H1 (cell line): ENCODE measurements at regions not wholly inside any gene's neighbourhood (a gene's known extent, or its start where the extent isn't known, plus 50 kb on each side); places are given as distances from the start of the nearest gene placed in this dataset.

Source experiments
- CTCF ChIA-PET: fragments of 300-600 bp; sonication (Branson Sonifier 250); formaldehyde crosslinking; loops from one replicate; lab custom pipeline; 2021; ENCODE audit not compliant: partially characterized antibody; lab: Charles Lee
- POLR2A ChIA-PET: fragments of 300-600 bp; sonication (Branson Sonifier 250); formaldehyde crosslinking; loops from one replicate; lab custom pipeline; 2021; ENCODE audit warnings: inconsistent platforms; ENCODE audit not compliant: partially characterized antibody; lab: Charles Lee
- DNase-seq, 2 experiments: peaks; one replicate each; pipeline versions ENCODE4 v3.0.0 to v3.0.0-alpha.2; 2010 to 2022; ENCODE audit warnings: low spot score in 2 of 2, low read depth in 1 of 2, mixed read lengths in 1 of 2
- FAIRE-seq: peaks from 2 replicates; lab custom pipeline; 2011; peaks lifted over from hg19 to GRCh38; lab: Jason Lieb, UNC
- H2AFZ ChIP-seq: 2 replicates; pipeline ENCODE4 v1.8.1; 2012; ENCODE audit warnings: low read length, inconsistent platforms
- H2AK5ac ChIP-seq: 2 replicates; pipeline ENCODE4 v1.6.1; 2013; ENCODE audit warnings: low read depth, low read length
- H2BK120ac ChIP-seq: replicated peaks from 2 replicates; pipeline ENCODE3; 2013; ENCODE audit warnings: low read depth, low read length, inconsistent platforms
- H2BK12ac ChIP-seq: 2 replicates; pipeline ENCODE4 v1.6.1; 2013; ENCODE audit warnings: low read depth, low read length
- H2BK15ac ChIP-seq: 2 replicates; pipeline ENCODE4 v1.6.1; 2013; ENCODE audit warnings: low read length
- H2BK20ac ChIP-seq: 2 replicates; pipeline ENCODE4 v1.6.1; 2013; ENCODE audit warnings: low read length
- H2BK5ac ChIP-seq: 2 replicates; pipeline ENCODE4 v1.6.1; 2013; ENCODE audit warnings: low read depth, low read length
- H3K14ac ChIP-seq: 2 replicates; pipeline ENCODE4 v1.6.1; 2013; ENCODE audit warnings: inconsistent platforms; ENCODE audit not compliant: insufficient read length
- H3K18ac ChIP-seq: 2 replicates; pipeline ENCODE4 v1.6.1; 2013; ENCODE audit warnings: low read length; ENCODE audit errors: extremely low read depth
- H3K23ac ChIP-seq: 2 replicates; pipeline ENCODE4 v1.6.1; 2013; ENCODE audit warnings: inconsistent platforms; ENCODE audit not compliant: insufficient read length
- H3K23me2 ChIP-seq: 2 replicates; pipeline ENCODE4 v1.6.1; 2013; ENCODE audit warnings: low read depth, low read length
- H3K27ac ChIP-seq: 2 replicates; pipeline ENCODE4 v1.6.1; 2011; ENCODE audit warnings: low read depth, low read length, inconsistent platforms
- H3K27me3 ChIP-seq, 4 experiments: replicated peaks in 1 of 4; 1 replicate in 1 of 4; 2 replicates in 3 of 4; pipeline versions ENCODE4 v1.6.1 to v1.8.1; 2011 to 2013; ENCODE audit warnings: low read length in 3 of 4, mild to moderate bottlenecking in 3 of 4, inconsistent platforms in 2 of 4, mixed read lengths in 2 of 4, moderate library complexity in 1 of 4; ENCODE audit not compliant: control insufficient read depth in 3 of 4, insufficient read depth in 3 of 4; ENCODE audit errors: extremely low read depth in 1 of 4
- H3K36me3 ChIP-seq, 4 experiments: 2 replicates each; pipeline versions ENCODE4 v1.6.1 to v1.8.1; 2011 to 2013; ENCODE audit warnings: mild to moderate bottlenecking in 4 of 4, low read length in 3 of 4, moderate library complexity in 2 of 4, control low read depth in 1 of 4, inconsistent platforms in 1 of 4; ENCODE audit not compliant: insufficient read depth in 4 of 4, control insufficient read depth in 2 of 4
- H3K4ac ChIP-seq: replicated peaks from 2 replicates; pipeline ENCODE3; 2013; ENCODE audit warnings: low read length, low read depth, mixed read lengths, inconsistent platforms; ENCODE audit not compliant: insufficient read length
- H3K4me1 ChIP-seq, 4 experiments: replicated peaks in 1 of 4; 1 replicate in 1 of 4; 2 replicates in 3 of 4; pipeline versions ENCODE4 v1.6.1 to v1.8.1; 2011 to 2013; ENCODE audit warnings: low read length in 3 of 4, inconsistent platforms in 2 of 4, mixed read lengths in 1 of 4; ENCODE audit not compliant: insufficient read depth in 4 of 4, control insufficient read depth in 3 of 4
- H3K4me2 ChIP-seq, 2 experiments: 2 replicates each; pipeline versions ENCODE4 v1.6.1 to v1.8.1; 2011 to 2013; ENCODE audit warnings: low read depth in 2 of 2, low read length in 2 of 2, control low read depth in 1 of 2, inconsistent platforms in 1 of 2, mild to moderate bottlenecking in 1 of 2; ENCODE audit not compliant: insufficient read depth in 1 of 2
- H3K4me3 ChIP-seq, 4 experiments: fragments of 200-600, 300-600 bp in 1 of 4; sonication (generic), shearing (Covaris generic), sonication (Bioruptor Twin) in 1 of 4; 2 replicates each; pipeline versions ENCODE4 v1.5.1 to v1.8.1; 2011 to 2016; ENCODE audit warnings: low read length in 4 of 4, low read depth in 3 of 4, control low read depth in 2 of 4, inconsistent platforms in 2 of 4, mild to moderate bottlenecking in 2 of 4, mixed read lengths in 1 of 4, moderate library complexity in 1 of 4; ENCODE audit not compliant: insufficient read depth in 2 of 4; ENCODE audit errors: extremely low read depth in 1 of 4
- H3K56ac ChIP-seq: replicated peaks from 2 replicates; pipeline ENCODE3; 2013; ENCODE audit warnings: low read depth, mild to moderate bottlenecking, mixed read lengths, low read length, inconsistent platforms; ENCODE audit not compliant: insufficient read length
- H3K79me1 ChIP-seq: 2 replicates; pipeline ENCODE4 v1.6.1; 2013; ENCODE audit warnings: low read depth, low read length, control low read depth
- H3K79me2 ChIP-seq, 2 experiments: 2 replicates each; pipeline versions ENCODE4 v1.6.1 to v1.8.1; 2012 to 2013; ENCODE audit warnings: low read length in 2 of 2, mild to moderate bottlenecking in 2 of 2, inconsistent platforms in 1 of 2; ENCODE audit not compliant: insufficient read depth in 2 of 2, control insufficient read depth in 1 of 2
- H3K9ac ChIP-seq, 4 experiments: replicated peaks in 1 of 4; 1 replicate in 1 of 4; 2 replicates in 3 of 4; pipeline versions ENCODE4 v1.6.1 to v1.8.1; 2011 to 2013; ENCODE audit warnings: low read depth in 3 of 4, low read length in 3 of 4, control low read depth in 2 of 4, mild to moderate bottlenecking in 2 of 4, moderate library complexity in 2 of 4, inconsistent platforms in 1 of 4; ENCODE audit errors: extremely low read depth in 1 of 4
- H3K9me3 ChIP-seq, 2 experiments: 2 replicates each; pipeline versions ENCODE4 v1.6.1 to v1.8.1; 2012 to 2013; ENCODE audit warnings: mild to moderate bottlenecking in 2 of 2, moderate library complexity in 2 of 2, control low read depth in 1 of 2, inconsistent platforms in 1 of 2, low read depth in 1 of 2, low read length in 1 of 2, mixed read lengths in 1 of 2; ENCODE audit not compliant: insufficient read depth in 2 of 2
- H4K20me1 ChIP-seq, 2 experiments: replicated peaks in 1 of 2; 2 replicates each; pipeline versions ENCODE3 to v1.8.1; 2011 to 2013; ENCODE audit warnings: inconsistent platforms in 2 of 2, low read length in 2 of 2, mild to moderate bottlenecking in 1 of 2; ENCODE audit not compliant: insufficient read depth in 2 of 2, control insufficient read depth in 1 of 2
- H4K5ac ChIP-seq: 2 replicates; pipeline ENCODE4 v1.6.1; 2013; ENCODE audit warnings: low read length, low read depth, mixed read lengths, inconsistent platforms; ENCODE audit not compliant: insufficient read length
- H4K8ac ChIP-seq: 2 replicates; pipeline ENCODE4 v1.8.0; 2013; ENCODE audit warnings: mild to moderate bottlenecking, moderate library complexity, low read length, inconsistent platforms; ENCODE audit not compliant: insufficient read depth; ENCODE audit errors: extremely low read depth
- H4K91ac ChIP-seq: replicated peaks from 2 replicates; pipeline ENCODE3; 2013; ENCODE audit warnings: low read length, mixed read lengths, inconsistent platforms; ENCODE audit not compliant: insufficient read length
- CEBPB ChIP-seq: IDR thresholded peaks from 2 replicates; pipeline ENCODE4 v1.6.1; 2012; ENCODE audit warnings: low read depth, low read length
- FOSL1 ChIP-seq: IDR thresholded peaks from 2 replicates; pipeline ENCODE4 v1.6.1; 2011; ENCODE audit warnings: mild to moderate bottlenecking, low read depth, low read length, moderate library complexity; ENCODE audit not compliant: insufficient read depth
- GABPA ChIP-seq: IDR thresholded peaks from 2 replicates; pipeline ENCODE4 v1.6.1; 2011; ENCODE audit warnings: mild to moderate bottlenecking, low read length, moderate library complexity, borderline replicate concordance; ENCODE audit not compliant: insufficient read depth
- JUN ChIP-seq: IDR thresholded peaks from 2 replicates; pipeline ENCODE4 v1.6.1; 2011; ENCODE audit warnings: low read depth, mild to moderate bottlenecking, improper control_type of control experiment, low read length
- KDM1A ChIP-seq: fragments of 200-600, 300-600 bp; sonication (generic); IDR thresholded peaks from 2 replicates; pipeline ENCODE4 v1.7.1; 2016; ENCODE audit warnings: mild to moderate bottlenecking, low read length, borderline replicate concordance
- MAX ChIP-seq: IDR thresholded peaks from 2 replicates; pipeline ENCODE4 v1.6.1; 2012; ENCODE audit warnings: inconsistent platforms
- NANOG ChIP-seq: IDR thresholded peaks from 2 replicates; pipeline ENCODE4 v1.6.1; 2011; ENCODE audit warnings: low read length, low read depth, mild to moderate bottlenecking, inconsistent platforms; ENCODE audit not compliant: insufficient read depth, poor library complexity, severe bottlenecking
- SAP30 ChIP-seq: fragments of 300-600 bp; sonication (generic); IDR thresholded peaks from 2 replicates; pipeline ENCODE4 v1.7.1; 2012; ENCODE audit warnings: low read length, moderate library complexity, mild to moderate bottlenecking, inconsistent platforms; ENCODE audit not compliant: insufficient read depth, insufficient replicate concordance
- SIRT6 ChIP-seq: IDR thresholded peaks from one replicate; pipeline ENCODE4 v1.7.1; 2012; ENCODE audit warnings: low read length, inconsistent platforms
- SUZ12 ChIP-seq: fragments of 200-600 bp; sonication (generic); IDR thresholded peaks from 2 replicates; pipeline ENCODE4 v1.6.1; 2012; ENCODE audit warnings: mild to moderate bottlenecking, inconsistent platforms, low read length, moderate library complexity, mixed read lengths
- TAF1 ChIP-seq: IDR thresholded peaks from 2 replicates; pipeline ENCODE4 v1.6.1; 2011; ENCODE audit warnings: mild to moderate bottlenecking, low read depth, low read length
- TBP ChIP-seq: IDR thresholded peaks from 2 replicates; pipeline ENCODE4 v1.6.1; 2011; ENCODE audit warnings: low read depth, low read length, improper control_type of control experiment
- ZNF274 ChIP-seq: IDR thresholded peaks from 2 replicates; pipeline ENCODE4 v1.7.0; 2012; ENCODE audit warnings: low read length, borderline replicate concordance; ENCODE audit errors: extremely low read depth
- WGBS, 2 experiments: shearing (Covaris generic) in 1 of 2; methylation state at CpG; one replicate each; pipeline versions ENCODE4 v1.1.6 to v1.1.7; 2013 to 2015; ENCODE audit warnings: low lambda C conversion rate in 2 of 2, mixed read lengths in 2 of 2, inconsistent platforms in 1 of 2, low coverage in 1 of 2, missing lambda C conversion rate in 1 of 2; ENCODE audit not compliant: insufficient replicate concordance in 2 of 2, insufficient coverage in 1 of 2, insufficient read length in 1 of 2; ENCODE audit errors: extremely low coverage in 1 of 2, missing lambda C conversion rate in 1 of 2; 5-methylcytosine and 5-hydroxymethylcytosine counted together

GRCh38 chr2:49237867-49238603 lies 83.7 kb upstream of the FSHR start:
- H3K9ac ChIP-seq, result no peak overlapping the region

More at GRCh38 chr2:49237867-49238603, 83.7 kb upstream of the FSHR start:
- H3K79me1 ChIP-seq, result no peaks in the 10 kb centered on the region
- H3K4me2 ChIP-seq, result no peak overlapping the region
- TF ChIP-seq ZNF274 (no peak), SUZ12 (no peak), FOSL1 (no peak), TBP (no peak), GABPA (no peak), NANOG (no peak), CEBPB (no peak), KDM1A (no peak), SIRT6 (no peak), TAF1 (no peak), MAX (no peak), JUN (no peak), SAP30 (no peak)
- H3K23ac ChIP-seq, result no peak overlapping the region
- no peak overlapping the region for H2BK12ac ChIP-seq
- H4K91ac ChIP-seq, result no peak overlapping the region
- 92% methylated on average over 6 of the region's 6 CpGs; no CpG with 5 or more reads in 1 of the 2 experiments for WGBS, 2 experiments
- no peak overlapping the region for H3K56ac ChIP-seq
- H4K20me1 ChIP-seq, result peaks cover 0 to 2% of the 10 kb centered on the region in 2 experiments
- DNase-seq (no peak), FAIRE-seq (no peak)
- H3K9me3 ChIP-seq, result peaks cover 0 to 2% of the 10 kb centered on the region in 2 experiments; a peak in 2 of 4 replicates
- H3K4ac ChIP-seq, result no peak overlapping the region
- no peaks in the 10 kb centered on the region for H3K23me2 ChIP-seq
- H2AK5ac ChIP-seq, result no peak overlapping the region
- no peak overlapping the region for H3K14ac ChIP-seq
- H3K27me3 ChIP-seq, result no peaks in the 10 kb centered on the region
- no peaks in the 10 kb centered on the region for H3K79me2 ChIP-seq
- ChIA-PET POLR2A (no interaction called here), CTCF (interaction anchor here (1.5 kb wide), 1 partner anchor 11 kb away, joined by 3 read pairs; no protein-coding TSS in a partner anchor)
- no peak overlapping the region for H2BK15ac ChIP-seq
- H2BK120ac ChIP-seq, result no peak overlapping the region
- H3K36me3 ChIP-seq, result no peaks in the 10 kb centered on the region
- no peaks in the 10 kb centered on the region for H3K4me1 ChIP-seq
- H3K27ac ChIP-seq, result no peak overlapping the region
- no peak overlapping the region for H3K4me3 ChIP-seq
- no peak overlapping the region for H2BK20ac ChIP-seq
- H3K18ac ChIP-seq, result no peak overlapping the region
- no peak overlapping the region for H4K5ac ChIP-seq
- no peak overlapping the region for H2BK5ac ChIP-seq
- no peak overlapping the region for H4K8ac ChIP-seq
- H2AFZ ChIP-seq, result no peak overlapping the region
